ENCODE measurements at regions not wholly inside any gene's neighbourhood (a gene's known extent, or its start where the extent isn't known, plus 50 kb on each side); places are given as distances from the start of the nearest gene placed in this dataset.

DNA sequence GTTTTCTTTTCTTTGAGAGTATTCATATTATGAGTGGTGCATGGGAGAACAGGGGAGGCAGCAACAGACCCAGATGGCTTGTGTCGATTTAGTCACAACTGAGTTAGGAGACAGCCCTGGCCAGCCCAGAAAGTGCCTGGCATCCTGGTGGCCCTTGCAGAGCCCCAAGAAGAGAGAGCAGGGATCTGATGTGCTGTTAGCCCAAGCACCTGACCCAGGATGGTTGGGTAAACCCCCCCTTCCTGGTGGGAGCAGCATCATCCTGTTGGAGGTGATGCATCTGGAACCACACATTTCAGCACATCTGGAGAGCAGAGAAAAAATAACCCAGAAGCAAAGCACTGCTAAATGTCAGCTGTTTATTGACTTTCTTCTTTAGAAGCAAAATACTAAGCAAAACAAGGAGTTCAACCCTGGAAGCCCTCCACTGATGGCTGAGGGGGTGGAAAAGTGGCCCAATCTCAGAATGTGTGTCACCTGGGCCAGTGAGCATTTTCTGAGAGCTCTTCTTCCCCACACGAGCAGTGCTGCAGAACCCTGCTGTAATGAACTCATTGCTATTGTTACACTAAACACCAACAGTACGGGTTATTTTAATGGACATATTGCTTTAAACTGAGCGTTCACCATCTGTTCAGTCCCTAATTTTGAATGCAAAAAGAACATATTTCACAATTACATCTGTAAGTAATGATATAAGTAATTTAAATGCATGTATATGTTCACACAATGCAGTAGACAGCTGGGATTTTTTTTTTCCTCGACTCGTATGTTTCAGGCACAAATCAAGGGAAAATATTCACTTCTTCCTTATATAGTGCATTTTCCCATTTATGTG, 100.6 kb upstream of the SMIM21 start:
- DNase-seq, result no peak

DNA sequence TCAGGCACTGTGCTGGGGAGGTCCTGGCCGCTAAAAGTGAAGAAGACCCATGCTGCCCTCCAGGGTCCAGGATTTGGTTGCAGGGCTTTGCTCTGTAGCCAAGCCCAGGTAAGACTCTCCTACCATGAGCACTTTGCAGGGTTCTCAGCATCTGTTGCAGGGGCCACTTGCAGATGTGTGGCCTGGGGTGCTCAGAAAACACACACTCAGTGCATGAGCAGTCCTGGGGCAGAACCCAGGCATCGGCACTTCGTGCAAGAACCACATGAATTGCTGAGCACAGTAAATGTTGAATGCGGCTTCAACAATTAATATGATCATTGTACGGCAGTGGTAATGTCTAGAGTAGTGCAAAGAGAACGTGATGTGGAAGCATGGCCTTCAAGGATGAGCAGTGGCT, 98.5 kb upstream of the SMIM21 start:
- DNase-seq, result no peak

DNA sequence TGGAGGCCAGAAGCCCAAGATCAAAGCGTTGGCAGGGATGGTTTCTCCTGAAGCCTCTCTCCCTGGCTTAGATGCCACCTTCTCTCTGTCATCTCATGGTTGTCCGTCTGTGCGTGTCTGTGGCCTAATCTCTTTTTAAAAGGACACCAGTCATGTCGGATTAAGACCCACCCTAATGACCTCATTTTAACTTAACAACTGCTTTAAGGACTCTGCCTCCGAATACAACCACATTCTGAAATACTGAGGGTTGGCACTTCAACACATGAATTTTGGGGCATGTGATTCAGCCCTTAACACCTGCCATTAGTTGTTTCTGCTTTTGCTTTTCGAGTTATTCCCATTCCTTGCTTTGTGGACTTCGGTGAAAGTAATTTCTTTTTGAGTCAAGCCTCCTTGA, 97.8 kb upstream of the SMIM21 start:
- DNase-seq, result no peak

DNA sequence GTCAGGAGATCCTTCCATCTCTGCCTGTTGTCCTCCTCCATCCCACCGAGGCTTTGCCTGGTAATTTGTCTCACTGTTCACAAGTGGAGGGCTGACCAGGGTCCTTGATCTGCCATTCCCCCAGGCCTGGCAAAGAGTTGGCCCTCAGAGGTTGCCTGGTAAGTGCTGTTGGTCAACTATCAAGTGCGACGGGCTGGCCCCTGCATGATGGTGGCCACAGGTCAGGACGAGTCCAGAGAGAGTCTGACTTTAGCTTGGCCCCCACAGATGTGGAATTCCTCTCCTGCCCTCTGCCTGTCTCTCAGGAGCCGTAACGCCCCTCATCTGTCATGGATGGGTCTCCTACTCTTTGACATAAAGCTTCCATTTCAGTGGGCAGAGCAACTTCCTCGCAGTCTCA, 97.3 kb upstream of the SMIM21 start:
- DNase-seq, result no peak

DNA sequence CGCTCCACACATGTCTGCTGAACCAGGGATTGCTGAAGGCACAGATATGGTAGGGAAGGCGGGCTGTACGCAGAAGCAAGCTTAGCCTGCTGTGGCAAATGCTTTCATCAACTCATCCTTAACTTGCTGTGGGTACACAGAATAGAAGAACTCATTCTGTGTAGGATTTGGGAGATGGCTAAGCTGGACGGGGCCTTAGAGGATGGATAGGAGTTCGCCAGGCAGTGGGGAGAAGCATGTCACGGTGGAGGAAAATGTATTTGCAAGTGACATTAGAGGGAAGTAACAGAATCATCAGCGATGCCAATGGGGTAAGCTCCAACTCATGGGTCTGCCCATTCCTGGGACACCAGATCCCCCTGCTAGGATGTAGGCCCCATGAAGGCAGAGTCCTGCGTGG, 96.7 kb upstream of the SMIM21 start:
- no peak for DNase-seq

DNA sequence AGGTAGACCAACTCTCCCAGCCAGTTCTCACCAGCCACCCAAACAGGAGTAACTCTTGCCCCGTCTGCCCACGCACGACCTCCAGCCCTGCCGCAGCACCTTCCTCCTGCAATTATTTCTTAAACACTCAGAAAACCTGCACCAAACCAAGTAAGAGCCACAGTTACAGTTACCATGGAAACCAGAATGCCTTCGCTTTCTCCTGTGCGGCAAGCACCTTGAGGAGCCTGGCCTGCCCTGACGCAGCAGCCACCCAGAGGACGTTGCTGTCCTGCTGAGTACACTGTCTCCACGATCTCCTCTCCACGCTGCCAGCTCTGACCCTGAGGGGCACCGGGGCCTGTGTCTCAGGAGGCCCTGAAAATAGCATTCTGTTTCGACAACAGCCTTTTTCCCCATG, 94.3 kb upstream of the SMIM21 start:
- DNase-seq, result no peak

DNA sequence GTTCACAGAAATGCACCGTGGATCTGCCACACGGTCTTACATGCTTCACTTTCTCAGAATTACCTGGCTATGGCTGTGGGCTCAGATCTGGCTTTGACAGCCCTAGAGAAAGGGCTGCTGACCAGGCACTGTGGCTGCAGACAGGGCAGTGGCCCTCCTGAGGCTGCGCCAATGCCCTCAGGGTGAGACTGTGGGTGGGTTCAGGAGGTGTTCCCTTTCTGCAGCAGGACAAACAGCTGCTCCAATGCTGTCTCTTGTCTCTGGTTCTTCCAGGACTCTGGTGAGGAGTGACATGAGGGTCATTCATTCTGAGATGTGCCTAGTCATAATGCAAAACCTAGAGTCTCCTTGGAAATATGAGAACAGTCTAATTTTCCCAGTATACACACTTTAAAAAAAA, 90.5 kb upstream of the SMIM21 start:
- no peak for DNase-seq

DNA sequence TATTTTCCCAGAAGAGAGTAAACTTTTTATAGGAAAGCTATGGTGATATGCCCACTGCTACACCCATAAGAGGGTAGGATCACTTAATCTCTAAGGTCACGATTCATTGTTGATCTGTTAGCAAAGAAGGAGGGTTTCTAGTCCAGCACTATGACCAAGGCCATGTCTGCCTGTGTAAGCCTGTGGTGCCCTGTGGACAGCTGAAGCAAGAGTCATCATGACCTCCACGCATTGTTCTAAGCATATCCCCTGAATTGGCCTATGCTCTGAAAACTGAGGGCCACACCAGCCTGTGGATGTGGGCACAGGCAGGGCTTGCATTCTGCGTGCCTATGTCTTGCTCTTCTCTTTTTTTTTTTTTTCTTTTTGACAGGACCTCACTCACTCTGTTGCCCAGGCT, 89.8 kb upstream of the SMIM21 start:
- no peak for DNase-seq

DNA sequence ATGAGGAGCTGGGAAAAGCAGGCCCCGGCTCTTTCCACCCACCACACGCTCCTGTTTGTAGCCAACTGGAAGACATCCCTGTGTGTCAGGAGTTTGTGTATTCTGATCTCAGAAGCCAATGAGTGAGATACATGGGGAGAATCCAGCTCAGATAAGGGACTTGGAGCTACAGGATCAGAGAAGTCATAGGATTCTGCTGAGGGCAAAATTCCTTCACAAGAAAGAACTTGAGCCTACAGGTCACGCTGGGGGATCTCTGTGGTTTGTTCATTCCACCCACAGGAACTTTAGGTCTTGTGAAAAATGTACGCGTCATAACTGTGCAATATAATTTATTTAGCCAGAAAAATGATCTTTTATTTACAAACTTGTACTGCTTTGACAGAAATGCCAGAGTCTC, 80.1 kb upstream of the SMIM21 start:
- DNase-seq, result no peak

DNA sequence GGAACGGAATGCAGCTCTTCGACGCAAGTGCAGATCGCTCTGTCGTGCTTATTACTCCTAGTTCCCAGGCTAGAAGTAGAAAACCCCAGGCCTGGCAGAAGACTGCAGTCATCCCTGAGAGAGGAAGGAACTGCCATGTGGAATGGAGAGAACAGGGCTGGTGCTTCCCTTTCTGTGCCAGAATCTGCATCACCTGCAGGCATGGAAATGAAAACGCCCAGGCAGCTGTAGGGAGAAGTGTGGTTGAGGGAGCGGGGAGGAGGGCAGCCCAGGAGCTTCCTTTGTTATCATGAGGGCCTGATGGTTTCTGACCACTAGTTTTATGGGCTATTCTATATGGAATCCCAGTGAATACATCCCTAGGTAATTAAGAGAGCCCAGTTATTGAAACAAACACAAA, 79.4 kb upstream of the SMIM21 start:
- no peak for DNase-seq

DNA sequence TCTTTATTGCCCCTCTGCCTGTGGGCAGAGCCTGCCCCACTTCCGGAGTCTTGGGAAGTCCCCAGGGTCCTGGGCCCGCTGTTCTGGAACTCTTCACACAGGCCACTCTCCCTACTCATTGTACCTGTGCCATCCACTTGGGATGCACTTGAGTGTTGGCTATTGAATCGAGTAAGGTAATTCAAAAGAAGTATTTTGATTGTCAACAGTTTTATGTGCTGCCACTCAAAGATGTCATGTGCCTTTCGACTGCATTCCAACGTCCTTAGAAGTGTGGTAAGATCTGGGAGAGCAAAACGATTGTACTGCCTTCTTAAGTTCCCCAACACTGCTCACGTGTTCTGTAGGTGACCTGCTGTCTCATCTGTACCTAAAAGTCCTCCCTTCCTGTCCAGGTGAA, 77.0 kb upstream of the SMIM21 start:
- no peak for DNase-seq

DNA sequence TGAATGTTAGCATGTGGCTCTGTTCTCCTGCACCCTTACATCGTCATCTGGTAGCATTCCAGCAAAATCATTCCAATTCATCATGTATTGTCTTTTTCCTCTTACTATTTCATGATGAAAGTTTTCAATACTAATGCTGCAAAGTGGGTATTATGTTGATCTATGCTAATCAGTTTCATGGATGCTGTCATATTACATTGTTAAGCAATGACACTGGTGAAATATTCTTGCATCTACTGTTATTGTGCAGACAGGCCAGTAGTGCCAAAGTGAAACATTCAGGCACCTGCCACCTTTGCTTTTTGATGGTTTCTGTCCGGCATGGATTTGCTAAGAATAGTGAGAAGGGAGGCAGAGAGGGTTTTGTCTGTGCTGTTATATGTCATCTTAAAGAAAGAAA, 76.1 kb upstream of the SMIM21 start:
- DNase-seq, result no peak

DNA sequence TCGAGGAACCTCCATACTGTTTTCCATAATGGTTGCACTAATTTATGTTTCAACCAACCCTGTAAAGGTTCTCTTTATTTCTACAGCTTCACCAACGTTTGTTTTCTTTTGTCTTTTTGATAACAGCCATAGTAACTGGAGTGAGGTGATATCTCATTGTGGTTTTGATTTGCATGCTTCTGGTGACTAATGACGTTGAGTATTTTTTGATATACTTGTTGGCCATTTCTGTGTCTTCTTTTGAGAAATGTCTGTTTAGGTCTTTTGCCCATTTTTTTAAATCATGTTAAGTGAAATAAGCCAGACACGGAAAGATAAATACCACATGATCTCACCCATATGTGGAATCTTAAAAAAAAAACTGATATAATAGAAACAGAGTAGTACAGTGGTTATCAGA, 74.8 kb upstream of the SMIM21 start:
- peak; percentile 21 for DNase-seq

DNA sequence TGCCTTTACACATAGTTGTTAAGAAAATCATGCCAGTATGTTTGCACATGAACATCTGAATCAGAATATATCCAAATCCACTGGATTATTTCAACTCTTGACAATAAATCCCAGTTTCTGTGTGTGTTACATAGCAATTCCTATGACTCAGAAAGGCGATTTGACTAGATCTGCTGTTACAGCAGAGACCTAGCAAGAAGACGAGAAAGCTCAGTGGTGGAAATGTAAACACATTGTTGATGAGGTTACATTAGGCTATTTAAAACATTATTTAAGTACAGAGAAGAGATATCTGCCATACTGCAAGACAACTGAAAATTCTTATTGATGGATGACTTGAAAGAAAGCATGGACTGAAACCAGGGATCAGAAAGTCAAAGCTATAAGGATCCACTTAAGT, 73.0 kb upstream of the SMIM21 start:
- DNase-seq, result no peak

DNA sequence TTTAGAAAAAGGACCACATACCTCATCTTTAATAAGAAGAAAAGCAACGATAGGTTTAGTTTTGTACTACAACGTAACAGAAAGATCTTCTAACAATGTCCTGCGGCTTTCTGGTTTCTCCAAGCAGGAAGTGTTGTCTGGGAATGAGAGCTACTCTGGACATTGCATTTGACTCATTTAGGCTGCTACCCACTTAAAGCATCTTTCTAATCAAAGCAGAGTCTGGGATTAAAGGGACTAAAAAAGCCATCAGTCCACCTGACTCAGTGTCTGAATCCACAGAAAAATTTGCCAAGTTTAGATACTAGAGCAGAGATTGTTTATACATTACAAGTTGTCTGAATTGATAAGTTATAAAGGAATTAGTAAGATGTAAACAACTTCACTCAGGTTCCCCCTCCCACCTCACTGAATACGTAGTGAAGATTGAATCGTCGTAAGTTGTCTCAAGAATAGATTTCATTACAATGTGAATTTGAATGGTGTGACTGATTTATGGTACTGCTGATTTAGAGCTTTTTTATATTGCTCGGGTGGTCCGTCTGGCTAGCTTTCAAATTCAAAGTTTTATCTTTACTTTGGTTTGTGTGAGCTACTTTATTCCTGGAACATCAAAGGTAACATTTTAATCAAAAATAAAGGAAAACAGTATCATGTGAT, 70.2 kb upstream of the SMIM21 start:
- DNase-seq, result no peak

DNA sequence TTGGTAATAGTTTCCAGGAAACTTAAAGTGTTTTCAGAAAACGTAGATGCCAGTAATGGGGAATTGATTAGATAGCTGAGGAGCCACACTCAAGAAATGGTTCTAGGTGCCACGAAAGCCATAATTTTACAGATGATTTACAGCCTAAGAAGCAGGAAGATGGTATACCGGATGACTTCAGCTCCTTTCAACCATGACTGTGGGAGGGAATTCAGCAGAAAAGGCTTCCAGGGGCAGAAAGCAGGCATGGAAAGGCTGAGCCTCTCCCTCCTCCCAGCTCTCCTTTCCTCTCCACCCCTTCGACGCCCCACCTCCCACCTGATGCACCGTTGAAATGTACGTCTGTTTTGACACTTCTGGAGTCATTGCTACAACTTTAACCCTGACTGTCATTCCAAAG, 68.6 kb upstream of the SMIM21 start:
- DNase-seq, result no peak

DNA sequence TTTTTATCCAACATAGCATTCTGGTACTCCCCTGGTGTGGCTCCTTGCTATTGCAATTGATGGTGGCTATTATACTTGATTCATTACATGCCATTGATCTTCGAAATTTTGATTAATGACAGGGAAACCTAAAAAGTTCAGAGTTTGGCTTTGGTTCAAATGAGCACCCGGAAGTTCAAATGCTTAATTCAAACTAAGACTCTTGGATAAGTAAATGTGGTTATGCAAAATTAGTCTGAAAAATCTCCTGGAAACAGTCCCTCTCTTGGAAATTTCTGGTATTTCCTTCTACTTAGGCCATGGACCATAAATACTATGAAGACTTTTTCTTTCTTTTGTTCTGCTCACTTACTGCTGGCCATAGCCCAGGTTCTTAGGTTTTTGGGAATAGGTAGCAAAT, 65.3 kb upstream of the SMIM21 start:
- DNase-seq, result no peak

DNA sequence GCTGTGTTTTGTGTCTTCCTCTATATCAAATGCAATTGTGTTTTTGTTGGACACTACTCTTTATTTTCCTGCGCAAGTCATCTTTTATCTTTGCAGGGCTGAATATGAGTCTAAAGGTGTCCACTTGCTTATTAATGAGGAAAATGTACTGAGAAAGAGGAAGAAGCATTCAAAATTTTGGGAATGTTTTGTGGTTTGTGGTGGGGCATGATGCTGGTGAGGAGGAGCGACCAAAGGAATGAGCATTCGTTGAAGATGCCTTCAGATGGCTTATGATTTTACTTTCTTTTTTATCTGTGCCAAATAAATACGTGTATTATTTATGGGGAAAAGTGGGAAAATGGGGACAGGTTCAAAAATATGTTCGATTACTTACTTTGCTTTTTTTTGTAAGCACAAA, 63.9 kb upstream of the SMIM21 start:
- peak; percentile 30 for DNase-seq

DNA sequence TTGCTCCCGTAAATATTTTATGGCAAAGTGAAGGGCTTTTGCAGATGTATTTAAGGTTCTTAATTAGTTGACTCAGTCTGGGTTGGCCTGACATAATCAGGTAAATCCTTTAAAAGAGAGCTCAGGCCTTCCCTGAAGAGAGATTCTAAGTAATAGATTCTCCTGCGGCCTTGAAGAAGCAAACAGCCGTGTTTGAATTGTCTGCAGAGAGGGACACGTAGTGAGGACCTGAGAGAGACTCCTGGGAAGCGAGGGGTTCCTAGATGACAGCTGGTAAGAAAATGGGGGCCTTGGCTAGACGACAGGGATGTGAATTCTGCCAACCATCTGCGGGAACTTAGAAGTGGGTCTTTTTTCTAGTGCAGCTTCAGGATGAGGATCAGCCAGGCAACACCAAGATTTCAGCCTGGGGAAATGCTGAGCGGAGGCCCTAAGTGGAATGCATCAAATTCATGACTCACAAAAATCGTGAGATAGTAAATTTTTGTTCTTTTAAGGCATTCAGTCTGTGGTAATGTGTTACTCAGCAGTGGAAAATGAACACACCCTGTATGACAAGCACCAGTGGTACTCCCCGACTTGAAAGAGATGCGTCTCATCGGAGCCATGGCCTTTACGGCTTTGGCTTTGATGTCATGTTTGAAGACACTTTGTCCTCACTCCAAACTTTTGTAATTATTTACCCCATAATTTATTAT, 62.1 kb upstream of the SMIM21 start:
- DNase-seq, result peak; percentile 98

DNA sequence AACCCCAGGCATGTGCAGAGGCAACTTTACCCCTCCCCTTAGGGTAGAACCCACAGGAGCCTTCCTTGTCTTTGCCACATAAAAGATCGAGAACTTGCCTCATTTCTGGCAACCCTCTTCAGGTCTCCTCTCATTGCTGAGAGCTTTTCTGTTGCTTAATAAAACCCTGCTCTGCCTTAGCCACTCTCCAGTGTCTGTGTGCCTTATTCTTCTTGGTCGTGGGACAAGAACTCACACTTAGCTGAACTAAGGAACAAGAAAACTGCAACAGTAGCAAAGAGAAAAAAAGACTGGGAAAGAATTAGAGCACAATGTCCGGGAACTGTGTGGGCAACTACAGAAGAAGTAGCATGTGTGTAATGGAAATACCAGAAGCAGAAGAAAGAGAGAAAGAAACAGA, 56.2 kb upstream of the SMIM21 start:
- no peak for DNase-seq

DNA sequence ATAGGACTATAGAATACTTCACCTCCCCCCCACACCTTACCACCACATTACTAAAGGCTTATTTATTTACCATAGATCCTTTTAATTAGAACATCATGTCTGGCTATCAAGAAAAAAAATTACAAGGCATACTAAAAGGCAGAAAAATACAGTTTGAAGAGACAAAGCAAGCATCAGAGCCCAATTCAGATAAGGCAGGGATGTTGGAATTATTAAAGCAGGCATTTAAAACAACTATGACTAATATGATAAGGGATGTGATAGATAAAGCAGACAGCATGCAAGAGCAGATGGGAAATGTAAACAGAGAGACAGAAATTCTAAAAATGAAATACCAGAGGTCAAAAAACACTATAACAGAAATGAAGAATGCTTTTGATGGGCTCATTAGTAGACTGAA, 55.4 kb upstream of the SMIM21 start:
- peak; percentile 55 for DNase-seq

DNA sequence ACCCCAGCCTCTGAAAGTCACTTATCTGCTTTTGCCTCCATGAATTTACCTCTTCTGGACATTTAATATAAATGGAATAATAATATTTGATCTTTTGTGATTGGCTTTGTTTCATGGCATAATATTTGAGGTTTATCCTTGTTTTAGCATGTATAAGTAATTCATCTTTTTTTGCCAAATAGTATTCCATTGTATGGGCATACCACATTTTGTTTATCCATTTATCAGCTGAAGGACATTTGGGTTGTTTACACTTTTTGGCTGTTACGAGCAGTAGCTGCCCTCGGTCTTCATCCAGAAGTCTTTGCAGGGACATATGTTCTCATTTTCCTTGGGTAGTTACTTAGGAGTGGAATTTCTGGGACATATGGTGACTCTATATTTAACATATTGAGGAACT, 53.0 kb upstream of the SMIM21 start:
- DNase-seq, result no peak

DNA sequence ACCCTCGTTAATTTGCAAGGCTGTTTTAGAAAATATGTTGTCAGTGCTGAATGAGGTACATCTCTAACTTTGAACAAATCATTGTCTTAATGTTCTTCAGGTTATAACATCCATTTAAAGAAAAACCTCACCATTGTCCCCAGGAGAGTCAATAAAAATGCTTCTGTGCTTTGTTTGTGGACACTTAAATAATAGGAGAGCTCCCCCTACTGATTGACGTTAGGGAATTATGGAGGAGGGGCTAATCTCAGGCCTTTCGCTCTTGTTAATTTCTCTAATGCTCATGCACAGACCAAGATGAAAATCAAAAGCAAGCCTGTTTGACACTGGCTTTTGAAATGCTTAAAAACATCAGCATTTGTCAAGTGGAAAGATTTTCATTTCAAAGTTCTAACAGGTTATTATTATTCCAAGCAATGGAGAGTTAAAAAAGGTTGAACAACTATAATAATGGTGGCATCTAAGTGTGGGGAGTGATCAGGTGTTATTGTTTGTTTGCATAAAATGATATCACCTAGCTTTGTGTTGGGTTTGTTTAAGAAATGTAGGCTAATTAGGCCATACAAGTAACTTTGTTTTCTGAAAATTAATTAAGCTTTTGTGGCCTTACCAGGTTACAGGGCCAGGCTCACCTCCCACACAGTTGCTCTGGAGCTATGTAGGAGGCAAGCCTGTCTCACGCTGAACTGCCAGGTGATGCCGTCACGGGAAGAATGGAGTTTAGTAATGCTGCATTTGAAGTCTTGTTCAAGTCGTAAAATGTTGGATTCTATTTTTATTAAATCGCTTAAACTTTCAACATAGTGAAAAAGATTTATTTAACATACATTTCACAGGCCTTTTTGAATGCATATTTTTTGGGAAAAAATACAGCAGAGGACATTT, 51.7 kb upstream of the SMIM21 start:
- DNase-seq, result peak; percentile 65
